ENCODE measurements at regions not wholly inside any gene's neighbourhood (a gene's known extent, or its start where the extent isn't known, plus 50 kb on each side); places are given as distances from the start of the nearest gene placed in this dataset.

- no peaks in the 10 kb centered on the region for H3F3A ChIP-seq (replicated peaks; ENCODE audit: low read depth)
- Mint-ChIP-seq H3K27ac (no peak overlapping the region), H3K36me3 (ENCODE audit: low read depth) (no peaks in the 10 kb centered on the region), H3K4me1 (peaks cover 19% of the 10 kb centered on the region), H3K4me3 (no peak overlapping the region), H3K27me3 (ENCODE audit: insufficient read depth, low read depth, poor library complexity) (no peaks in the 10 kb centered on the region), H3K9me3 (no peaks in the 10 kb centered on the region)
- no peak overlapping the region for H3K4me3 ChIP-seq
- no peak for DNase-seq (ENCODE audit: low spot score)
- H3K4me2 ChIP-seq = no peak overlapping the region
- no peaks in the 10 kb centered on the region for H3K36me3 ChIP-seq (ENCODE audit: insufficient read depth)
- no peaks in the 10 kb centered on the region for H3K27me3 ChIP-seq (ENCODE audit: insufficient read depth)
- H3K27ac ChIP-seq (ENCODE audit: low read depth) = no peak overlapping the region
- no peaks in the 10 kb centered on the region for H3K9me2 ChIP-seq (ENCODE audit: insufficient read depth)
- H4K20me1 ChIP-seq (replicated peaks; ENCODE audit: insufficient read depth) = no peaks in the 10 kb centered on the region
- TF ChIP-seq EZH2phosphoT487 (IDR thresholded peaks at IDR 0.05; ENCODE audit: unreplicated experiment) (no peak), ZNF331 (CRISPR knock-in tag; IDR thresholded peaks at IDR 0.05; ENCODE audit: low read depth) (no peak), EZH2 (IDR thresholded peaks at IDR 0.05; ENCODE audit: low read depth, unreplicated experiment) (no peak), REST (IDR thresholded peaks at IDR 0.05; ENCODE audit: unreplicated experiment) (no peak), POLR2AphosphoS5 (IDR thresholded peaks at IDR 0.05; ENCODE audit: low read depth) (no peak), NANOG (IDR thresholded peaks at IDR 0.05; ENCODE audit: borderline replicate concordance) (no peak), CREB1 (CRISPR knock-in tag; IDR thresholded peaks at IDR 0.05; ENCODE audit: low read depth) (no peak), ETS1 (IDR thresholded peaks at IDR 0.05) (no peak), JUNB (IDR thresholded peaks at IDR 0.05; ENCODE audit: unreplicated experiment) (no peak)
- no peak for ATAC-seq
- H3K4me1 ChIP-seq (ENCODE audit: insufficient read depth) = peaks cover 5% of the 10 kb centered on the region; the same call in 1 of the 2 replicates
- no peaks in the 10 kb centered on the region for H3K79me2 ChIP-seq (replicated peaks; ENCODE audit: insufficient read depth)
- H2AFZ ChIP-seq = no peak overlapping the region
Observed at GRCh38 chr18:10397004-10397403, 57.4 kb upstream of the APCDD1 start.

- Mint-ChIP-seq H3K4me1 (peaks cover 20% of the 10 kb centered on the region), H3K27ac (no peak overlapping the region), H3K4me3 (no peak overlapping the region), H3K27me3 (ENCODE audit: insufficient read depth, low read depth, poor library complexity) (peaks cover 1% of the 10 kb centered on the region), H3K9me3 (no peaks in the 10 kb centered on the region), H3K36me3 (ENCODE audit: low read depth) (no peaks in the 10 kb centered on the region)
- H2AFZ ChIP-seq = peak overlapping the region; percentile 64
- peaks cover 5% of the 10 kb centered on the region; the same call in 1 of the 2 replicates for H3K4me1 ChIP-seq (ENCODE audit: insufficient read depth)
- no peak overlapping the region for H3K4me3 ChIP-seq
- no peaks in the 10 kb centered on the region for H3K9me2 ChIP-seq (ENCODE audit: insufficient read depth)
- no peaks in the 10 kb centered on the region for H4K20me1 ChIP-seq (replicated peaks; ENCODE audit: insufficient read depth)
- ATAC-seq (no peak), DNase-seq (ENCODE audit: low spot score) (peak; percentile 4)
- H3K4me2 ChIP-seq = no peak overlapping the region
- H3K36me3 ChIP-seq (ENCODE audit: insufficient read depth) = no peaks in the 10 kb centered on the region
- H3K27ac ChIP-seq (ENCODE audit: low read depth) = no peak overlapping the region
- no peaks in the 10 kb centered on the region for H3F3A ChIP-seq (replicated peaks; ENCODE audit: low read depth)
- no peaks in the 10 kb centered on the region for H3K79me2 ChIP-seq (replicated peaks; ENCODE audit: insufficient read depth)
- H3K27me3 ChIP-seq (ENCODE audit: insufficient read depth) = no peaks in the 10 kb centered on the region
- TF ChIP-seq NANOG (IDR thresholded peaks at IDR 0.05; ENCODE audit: borderline replicate concordance) = no peak
- TF ChIP-seq STAT1 (IDR thresholded peaks at IDR 0.05; ENCODE audit: unreplicated experiment) = no peak
- TF ChIP-seq POLR2AphosphoS5 (IDR thresholded peaks at IDR 0.05; ENCODE audit: low read depth) = no peak
- no peak for TF ChIP-seq ZNF114 (CRISPR knock-in tag; IDR thresholded peaks at IDR 0.05)
- TF ChIP-seq ETS1 (IDR thresholded peaks at IDR 0.05) = no peak
Observed at GRCh38 chr18:10398571-10398970, 55.9 kb upstream of the APCDD1 start.
